Endometrium (tissue), 2 donors: ENCODE measurements at regions not wholly inside any gene's neighbourhood (a gene's known extent, or its start where the extent isn't known, plus 50 kb on each side); places are given as distances from the start of the nearest gene placed in this dataset.
"Not testable (repeated sequence)": the region's sequence is repeated elsewhere in the genome, so short reads cannot be mapped to it uniquely, and the experiment has no call there.

ENCODE experiments used
- FAIRE-seq: peaks from 2 replicates; lab custom pipeline; 2012; peaks lifted over from hg19 to GRCh38; lab: Jason Lieb, UNC
- donor health status: control.
- donor health status: control.

- FAIRE-seq: no peak
Measured at GRCh38 chr4:96983830-96984229, 1143.9 kb downstream of the PDHA2 start.

- no peak for FAIRE-seq
Measured at GRCh38 chr4:96986816-96987215, 1146.9 kb downstream of the PDHA2 start.

- FAIRE-seq: no peak
Measured at GRCh38 chr4:96991083-96991482, 1151.2 kb downstream of the PDHA2 start.

- FAIRE-seq: no peak
Measured at GRCh38 chr4:96992443-96992842, 1150.8 kb downstream of the STPG2 start.

GRCh38 chr4:96993560-96993959 lies 1149.7 kb downstream of the STPG2 start:
- no peak for FAIRE-seq

GRCh38 chr4:97003715-97004114 lies 1139.6 kb downstream of the STPG2 start:
- no peak for FAIRE-seq

- no peak for FAIRE-seq
Measured at GRCh38 chr4:97013309-97013708, 1130.0 kb downstream of the STPG2 start.

- no peak for FAIRE-seq
Measured at GRCh38 chr4:97013711-97014110, 1129.6 kb downstream of the STPG2 start.

GRCh38 chr4:97015301-97015700 lies 1128.0 kb downstream of the STPG2 start:
- FAIRE-seq: no peak

GRCh38 chr4:97016186-97016907 lies 1126.9 kb downstream of the STPG2 start:
- no peak for FAIRE-seq

GRCh38 chr4:97027728-97028410 lies 1115.4 kb downstream of the STPG2 start:
- no peak for FAIRE-seq

GRCh38 chr4:97028785-97029184 lies 1114.5 kb downstream of the STPG2 start:
- no peak for FAIRE-seq

GRCh38 chr4:97037411-97038145 lies 1105.7 kb downstream of the STPG2 start:
- not testable (repeated sequence) for FAIRE-seq

GRCh38 chr4:97038146-97038516 lies 1105.1 kb downstream of the STPG2 start:
- FAIRE-seq: no peak

GRCh38 chr4:97072666-97073065 lies 1070.6 kb downstream of the STPG2 start:
- no peak for FAIRE-seq

GRCh38 chr4:97073194-97073593 lies 1070.1 kb downstream of the STPG2 start:
- FAIRE-seq: no peak

GRCh38 chr4:97074531-97074930 lies 1068.7 kb downstream of the STPG2 start:
- FAIRE-seq: no peak

- FAIRE-seq: no peak
Measured at GRCh38 chr4:97081951-97082350, 1061.3 kb downstream of the STPG2 start.

GRCh38 chr4:97097036-97097435 lies 1046.2 kb downstream of the STPG2 start:
- FAIRE-seq: not testable (repeated sequence)

GRCh38 chr4:97101171-97101570 lies 1042.1 kb downstream of the STPG2 start:
- not testable (repeated sequence) for FAIRE-seq

GRCh38 chr4:97103252-97103651 lies 1040.0 kb downstream of the STPG2 start:
- no peak for FAIRE-seq

- no peak for FAIRE-seq
Measured at GRCh38 chr4:97104006-97104405, 1039.3 kb downstream of the STPG2 start.

GRCh38 chr4:97104666-97105065 lies 1038.6 kb downstream of the STPG2 start:
- no peak for FAIRE-seq
